Stomach (tissue), 4 donors: ENCODE measurements at regions not wholly inside any gene's neighbourhood (a gene's known extent, or its start where the extent isn't known, plus 50 kb on each side); places are given as distances from the start of the nearest gene placed in this dataset.

Experiments used
- EP300 ChIP-seq: sonication (generic); formaldehyde crosslinking; IDR thresholded peaks from one replicate; pipeline ENCODE4 v1.6.1; 2017; ENCODE audit warnings: antibody characterized with exemption
- POLR2A ChIP-seq, 4 donors: fragments of 450-650 bp; IDR thresholded peaks; one replicate each; pipeline ENCODE4 v1.6.1; 2016; ENCODE audit warnings: antibody characterized with exemption in 4 of 4, control low read depth in 2 of 4, mild to moderate bottlenecking in 1 of 4, moderate library complexity in 1 of 4
- POLR2AphosphoS5 ChIP-seq, 3 donors: sonication (generic); formaldehyde crosslinking; IDR thresholded peaks; one replicate each; pipeline ENCODE4 v1.6.1; 2016; ENCODE audit warnings: antibody characterized with exemption in 3 of 3
- TF ChIP-seq, protein P1 (sequence below), 7 experiments: fragments of 450-650 bp in 4 of 7; fragments of 200-600 bp in 3 of 7; sonication (generic) in 3 of 7; IDR thresholded peaks; one replicate each; pipeline ENCODE4 v1.5.1; 2016 to 2019; ENCODE audit warnings: antibody characterized with exemption in 7 of 7, control low read depth in 2 of 7, mild to moderate bottlenecking in 1 of 7

DNA sequence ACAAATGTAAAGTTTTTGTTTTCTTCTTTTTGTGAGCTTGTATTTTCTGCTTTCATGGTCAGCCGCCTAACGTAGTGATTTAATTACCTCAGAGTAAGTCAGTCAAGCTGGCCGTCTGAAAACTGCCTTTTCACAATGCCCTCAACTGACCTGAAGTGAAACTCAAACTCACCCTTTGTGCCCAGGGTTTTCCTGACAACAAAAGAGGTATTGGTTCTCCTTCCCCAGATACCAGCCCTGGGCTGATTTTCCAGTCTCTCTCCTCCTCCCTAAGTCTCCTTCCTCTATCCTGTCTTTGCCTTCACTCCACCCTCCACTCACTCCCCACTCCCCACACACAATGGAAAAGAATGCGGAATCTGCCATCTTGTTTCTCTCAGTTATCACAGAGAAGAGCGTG lies 184.5 kb upstream of the HEY2 start:
- no peak for TF ChIP-seq POLR2A (IDR thresholded peaks at IDR 0.05)
- TF ChIP-seq, protein P1, sequence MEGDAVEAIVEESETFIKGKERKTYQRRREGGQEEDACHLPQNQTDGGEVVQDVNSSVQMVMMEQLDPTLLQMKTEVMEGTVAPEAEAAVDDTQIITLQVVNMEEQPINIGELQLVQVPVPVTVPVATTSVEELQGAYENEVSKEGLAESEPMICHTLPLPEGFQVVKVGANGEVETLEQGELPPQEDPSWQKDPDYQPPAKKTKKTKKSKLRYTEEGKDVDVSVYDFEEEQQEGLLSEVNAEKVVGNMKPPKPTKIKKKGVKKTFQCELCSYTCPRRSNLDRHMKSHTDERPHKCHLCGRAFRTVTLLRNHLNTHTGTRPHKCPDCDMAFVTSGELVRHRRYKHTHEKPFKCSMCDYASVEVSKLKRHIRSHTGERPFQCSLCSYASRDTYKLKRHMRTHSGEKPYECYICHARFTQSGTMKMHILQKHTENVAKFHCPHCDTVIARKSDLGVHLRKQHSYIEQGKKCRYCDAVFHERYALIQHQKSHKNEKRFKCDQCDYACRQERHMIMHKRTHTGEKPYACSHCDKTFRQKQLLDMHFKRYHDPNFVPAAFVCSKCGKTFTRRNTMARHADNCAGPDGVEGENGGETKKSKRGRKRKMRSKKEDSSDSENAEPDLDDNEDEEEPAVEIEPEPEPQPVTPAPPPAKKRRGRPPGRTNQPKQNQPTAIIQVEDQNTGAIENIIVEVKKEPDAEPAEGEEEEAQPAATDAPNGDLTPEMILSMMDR (IDR thresholded peaks at IDR 0.05), result no peak
- no peak for TF ChIP-seq POLR2AphosphoS5 (IDR thresholded peaks at IDR 0.05)
- no peak for TF ChIP-seq EP300
